ENCODE measurements at regions not wholly inside any gene's neighbourhood (a gene's known extent, or its start where the extent isn't known, plus 50 kb on each side); places are given as distances from the start of the nearest gene placed in this dataset.

DNA sequence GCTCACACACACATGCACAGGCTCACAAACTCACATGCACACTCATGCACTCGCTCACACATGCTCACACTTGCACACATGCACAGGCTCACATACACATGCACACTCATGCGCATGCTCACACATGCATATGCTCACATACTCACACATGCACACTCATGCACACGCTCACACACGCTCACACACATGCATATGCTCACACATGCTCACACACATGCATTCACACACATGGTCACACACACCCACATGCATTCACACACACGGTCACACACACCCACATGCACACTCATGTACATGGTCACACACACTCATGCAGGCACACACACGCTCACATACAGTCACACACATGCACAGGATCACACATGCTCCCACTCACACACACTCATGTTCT is 132.8 kb upstream of the SMAD3 start:
- H3F3A ChIP-seq (ENCODE audit: insufficient read depth, low read length): no peaks in the 10 kb centered on the region
- H3K9me3 ChIP-seq (ENCODE audit: low read length): peaks cover 2% of the 10 kb centered on the region; the same call in 1 of the 2 replicates
- no peak overlapping the region for H3K27ac ChIP-seq (ENCODE audit: low read depth, low read length, poor library complexity, severe bottlenecking)
- no peak overlapping the region for H3K9ac ChIP-seq (ENCODE audit: low read length)
- H4K20me1 ChIP-seq (ENCODE audit: insufficient read depth, low read length): no peaks in the 10 kb centered on the region
- no peak overlapping the region for H2AFZ ChIP-seq (ENCODE audit: low read length)
- no peaks in the 10 kb centered on the region; the same call in 1 of the 2 replicates for H3K36me3 ChIP-seq (ENCODE audit: insufficient read depth, low read length)
- H3K4me3 ChIP-seq (ENCODE audit: low read depth, low read length, poor library complexity, severe bottlenecking): no peak overlapping the region
- peaks cover 4% of the 10 kb centered on the region; the same call in 1 of the 2 replicates for H3K27me3 ChIP-seq (ENCODE audit: insufficient read depth, low read length)
- no peaks in the 10 kb centered on the region for H3K4me1 ChIP-seq (ENCODE audit: insufficient read depth, low read length, severe bottlenecking)
- no peak overlapping the region for H3K4me2 ChIP-seq (ENCODE audit: low read length)
- no peaks in the 10 kb centered on the region for H3K79me2 ChIP-seq (ENCODE audit: insufficient read depth, low read length)
- no peaks in the 10 kb centered on the region for H3K9me2 ChIP-seq (ENCODE audit: low read depth, low read length)
- TF ChIP-seq, protein P1, sequence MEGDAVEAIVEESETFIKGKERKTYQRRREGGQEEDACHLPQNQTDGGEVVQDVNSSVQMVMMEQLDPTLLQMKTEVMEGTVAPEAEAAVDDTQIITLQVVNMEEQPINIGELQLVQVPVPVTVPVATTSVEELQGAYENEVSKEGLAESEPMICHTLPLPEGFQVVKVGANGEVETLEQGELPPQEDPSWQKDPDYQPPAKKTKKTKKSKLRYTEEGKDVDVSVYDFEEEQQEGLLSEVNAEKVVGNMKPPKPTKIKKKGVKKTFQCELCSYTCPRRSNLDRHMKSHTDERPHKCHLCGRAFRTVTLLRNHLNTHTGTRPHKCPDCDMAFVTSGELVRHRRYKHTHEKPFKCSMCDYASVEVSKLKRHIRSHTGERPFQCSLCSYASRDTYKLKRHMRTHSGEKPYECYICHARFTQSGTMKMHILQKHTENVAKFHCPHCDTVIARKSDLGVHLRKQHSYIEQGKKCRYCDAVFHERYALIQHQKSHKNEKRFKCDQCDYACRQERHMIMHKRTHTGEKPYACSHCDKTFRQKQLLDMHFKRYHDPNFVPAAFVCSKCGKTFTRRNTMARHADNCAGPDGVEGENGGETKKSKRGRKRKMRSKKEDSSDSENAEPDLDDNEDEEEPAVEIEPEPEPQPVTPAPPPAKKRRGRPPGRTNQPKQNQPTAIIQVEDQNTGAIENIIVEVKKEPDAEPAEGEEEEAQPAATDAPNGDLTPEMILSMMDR (IDR thresholded peaks at IDR 0.05; ENCODE audit: low read length): no peak
- TF ChIP-seq EZH2 (IDR thresholded peaks at IDR 0.05; ENCODE audit: borderline replicate concordance, low read length): no peak

DNA sequence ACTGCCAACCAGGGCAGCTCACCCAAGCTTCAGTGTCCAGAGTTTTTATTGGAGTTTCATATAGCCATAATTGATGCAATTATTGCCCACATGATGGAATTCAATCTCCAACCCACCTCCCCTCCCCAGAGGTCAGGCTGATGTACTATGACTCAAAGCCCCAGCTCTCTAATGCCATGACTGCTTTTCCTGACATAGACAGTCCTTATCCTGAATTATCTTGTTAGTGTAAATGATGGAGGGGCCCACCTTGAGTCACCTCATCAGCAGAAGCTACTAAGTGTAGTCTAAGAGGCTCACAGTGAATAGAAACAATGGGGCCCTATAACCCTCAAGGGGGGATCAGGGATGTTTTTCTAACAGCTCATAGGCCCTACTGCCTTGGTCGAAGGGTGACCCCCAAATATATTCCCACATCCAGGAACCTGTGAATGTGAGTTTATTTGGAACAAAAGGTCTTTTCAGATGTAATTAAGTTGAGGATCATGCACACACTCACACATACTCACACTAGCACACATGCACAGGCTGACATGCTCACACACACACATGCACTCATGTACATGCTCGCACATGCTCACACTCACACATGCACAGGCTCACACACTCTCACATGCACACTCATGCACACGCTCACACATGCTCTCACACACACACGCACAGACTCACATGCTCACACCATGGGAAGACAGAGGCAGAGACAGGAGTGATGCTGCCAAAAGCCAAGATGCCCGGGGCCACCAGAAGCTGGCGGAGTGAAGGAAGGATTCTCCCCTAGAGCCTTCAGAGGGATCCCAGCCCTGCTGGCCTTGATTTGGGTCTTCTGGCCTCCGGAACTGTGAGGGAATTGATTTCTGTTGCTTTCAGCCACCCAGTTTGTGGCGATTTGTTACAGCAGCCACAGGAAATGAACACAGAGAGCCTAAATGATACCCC is 131.2 kb upstream of the SMAD3 start:
- TF ChIP-seq EZH2 (IDR thresholded peaks at IDR 0.05; ENCODE audit: borderline replicate concordance, low read length): no peak
- TF ChIP-seq, protein P1 (IDR thresholded peaks at IDR 0.05; ENCODE audit: low read length): no peak
- no peaks in the 10 kb centered on the region for H4K20me1 ChIP-seq (ENCODE audit: insufficient read depth, low read length)
- H3K4me2 ChIP-seq (ENCODE audit: low read length): no peak overlapping the region
- peaks cover 3% of the 10 kb centered on the region; the same call in 1 of the 2 replicates for H3K9me3 ChIP-seq (ENCODE audit: low read length)
- no peaks in the 10 kb centered on the region; the same call in 1 of the 2 replicates for H3K36me3 ChIP-seq (ENCODE audit: insufficient read depth, low read length)
- no peak overlapping the region for H2AFZ ChIP-seq (ENCODE audit: low read length)
- no peaks in the 10 kb centered on the region for H3F3A ChIP-seq (ENCODE audit: insufficient read depth, low read length)
- no peaks in the 10 kb centered on the region for H3K9me2 ChIP-seq (ENCODE audit: low read depth, low read length)
- H3K79me2 ChIP-seq (ENCODE audit: insufficient read depth, low read length): no peaks in the 10 kb centered on the region
- no peak overlapping the region for H3K4me3 ChIP-seq (ENCODE audit: low read depth, low read length, poor library complexity, severe bottlenecking)
- peaks cover 4% of the 10 kb centered on the region; the same call in 1 of the 2 replicates for H3K27me3 ChIP-seq (ENCODE audit: insufficient read depth, low read length)
- H3K9ac ChIP-seq (ENCODE audit: low read length): no peak overlapping the region
- H3K4me1 ChIP-seq (ENCODE audit: insufficient read depth, low read length, severe bottlenecking): no peaks in the 10 kb centered on the region
- H3K27ac ChIP-seq (ENCODE audit: low read depth, low read length, poor library complexity, severe bottlenecking): no peak overlapping the region

- H3K4me1 ChIP-seq (ENCODE audit: insufficient read depth, low read length, severe bottlenecking): no peaks in the 10 kb centered on the region
- H3K9me3 ChIP-seq (ENCODE audit: low read length): peaks cover 3% of the 10 kb centered on the region; the same call in 1 of the 2 replicates
- H3K36me3 ChIP-seq (ENCODE audit: insufficient read depth, low read length): no peaks in the 10 kb centered on the region; the same call in 1 of the 2 replicates
- H4K20me1 ChIP-seq (ENCODE audit: insufficient read depth, low read length): no peaks in the 10 kb centered on the region
- H3K27me3 ChIP-seq (ENCODE audit: insufficient read depth, low read length): peaks cover 4% of the 10 kb centered on the region; the same call in 1 of the 2 replicates
- H2AFZ ChIP-seq (ENCODE audit: low read length): no peak overlapping the region
- no peak for TF ChIP-seq EZH2 (IDR thresholded peaks at IDR 0.05; ENCODE audit: borderline replicate concordance, low read length)
- TF ChIP-seq, protein P1 (IDR thresholded peaks at IDR 0.05; ENCODE audit: low read length): no peak
- H3K79me2 ChIP-seq (ENCODE audit: insufficient read depth, low read length): no peaks in the 10 kb centered on the region
- no peaks in the 10 kb centered on the region for H3K9me2 ChIP-seq (ENCODE audit: low read depth, low read length)
- no peak overlapping the region for H3K27ac ChIP-seq (ENCODE audit: low read depth, low read length, poor library complexity, severe bottlenecking)
- H3F3A ChIP-seq (ENCODE audit: insufficient read depth, low read length): no peaks in the 10 kb centered on the region
- H3K4me3 ChIP-seq (ENCODE audit: low read depth, low read length, poor library complexity, severe bottlenecking): no peak overlapping the region
- no peak overlapping the region for H3K4me2 ChIP-seq (ENCODE audit: low read length)
- H3K9ac ChIP-seq (ENCODE audit: low read length): no peak overlapping the region
Measured at GRCh38 chr15:66934868-66935520, 130.4 kb upstream of the SMAD3 start.
